Cerebellar nuclear complex (tissue), 1 donor: ENCODE measurements at regions not wholly inside any gene's neighbourhood (a gene's known extent, or its start where the extent isn't known, plus 50 kb on each side); places are given as distances from the start of the nearest gene placed in this dataset.

Experiments
- DNase-seq, 2 experiments: peaks; one replicate each; lab custom pipeline; 2025; lab: John Stamatoyannopoulos, UW

DNA sequence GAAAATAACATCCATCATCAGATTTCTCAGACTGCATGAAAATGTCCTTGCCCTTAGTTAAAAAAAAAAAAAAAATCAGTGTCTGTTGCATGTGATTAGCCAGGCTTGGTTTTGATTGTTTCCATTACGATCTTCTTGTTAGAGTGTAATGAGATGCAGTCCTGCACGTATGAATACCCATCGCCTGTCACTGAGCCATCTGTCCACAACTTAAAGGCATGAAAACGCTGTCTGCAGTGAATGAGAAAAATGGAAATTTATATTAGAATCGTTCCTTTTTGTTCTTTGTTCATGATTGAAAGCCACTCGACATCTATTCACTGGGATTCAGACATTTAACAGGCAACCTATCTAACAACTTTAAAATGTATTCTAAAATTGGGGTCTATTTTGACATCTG is 521.7 kb upstream of the SPHKAP start:
- no peak for DNase-seq

DNA sequence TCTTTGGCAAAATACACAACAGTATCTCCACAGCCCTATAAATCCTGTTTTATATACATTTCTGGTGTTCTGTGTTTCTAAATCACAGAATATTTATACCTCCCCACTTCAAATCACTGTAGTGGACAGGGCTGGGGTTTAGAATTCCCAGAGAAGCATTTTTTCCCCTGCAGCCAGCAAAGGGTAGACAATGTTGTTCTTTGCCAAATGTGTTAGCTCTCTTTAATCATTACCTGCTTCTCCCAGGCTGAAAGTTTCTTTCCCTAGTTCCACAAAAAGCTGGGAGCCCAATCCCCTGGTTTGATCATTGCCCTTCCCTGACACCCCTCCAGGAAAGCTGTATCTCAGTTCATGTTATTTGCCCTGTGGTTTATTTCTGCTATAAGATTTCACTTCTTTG is 520.0 kb upstream of the SPHKAP start:
- DNase-seq: no peak

- DNase-seq: no peak
Measured at GRCh38 chr2:228700638-228701037, 519.2 kb upstream of the SPHKAP start.

DNA sequence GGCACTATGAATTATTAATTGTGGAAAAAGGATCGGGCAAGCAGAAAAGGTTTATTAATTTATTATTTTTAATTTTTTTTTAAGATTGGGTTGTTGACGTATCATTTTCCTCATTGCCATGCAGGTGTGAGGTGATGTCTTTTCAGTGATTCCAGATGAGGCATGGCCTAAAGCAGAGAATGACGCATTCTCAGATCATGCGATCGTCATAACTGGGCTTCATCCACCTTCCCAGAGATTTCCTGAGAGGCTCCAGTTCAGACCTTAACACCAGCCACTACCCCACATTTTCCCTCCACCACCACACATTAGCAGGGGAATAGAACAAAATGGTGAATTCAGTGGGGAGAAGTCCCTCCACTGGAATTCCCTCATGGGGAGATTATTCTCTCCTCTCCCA is 518.4 kb upstream of the SPHKAP start:
- no peak for DNase-seq

GRCh38 chr2:228699400-228699799 is 517.9 kb upstream of the SPHKAP start:
- DNase-seq: no peak

- DNase-seq: no peak
Measured at GRCh38 chr2:228698963-228699362, 517.5 kb upstream of the SPHKAP start.

- DNase-seq: no peak
Measured at GRCh38 chr2:228697456-228697855, 516.0 kb upstream of the SPHKAP start.

DNA sequence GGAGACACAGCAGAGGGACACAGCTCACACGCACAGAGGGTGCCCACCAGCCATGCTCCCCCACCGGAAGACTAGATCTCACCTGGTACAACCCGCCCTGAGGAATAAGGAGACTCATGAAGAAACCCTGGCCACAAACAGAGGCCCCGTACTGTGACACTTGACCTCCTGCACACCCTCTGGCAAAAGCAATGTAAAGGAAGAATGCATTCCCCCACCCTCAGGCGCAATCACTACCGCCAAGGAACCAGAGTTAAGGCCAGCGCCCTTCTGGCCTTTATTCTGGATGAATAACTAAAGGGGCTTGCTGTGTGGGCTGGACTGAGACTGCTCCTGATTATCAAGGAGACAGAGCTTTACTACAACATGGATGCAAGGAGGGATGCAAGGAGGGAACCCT is 509.2 kb upstream of the SPHKAP start:
- DNase-seq: no peak

DNA sequence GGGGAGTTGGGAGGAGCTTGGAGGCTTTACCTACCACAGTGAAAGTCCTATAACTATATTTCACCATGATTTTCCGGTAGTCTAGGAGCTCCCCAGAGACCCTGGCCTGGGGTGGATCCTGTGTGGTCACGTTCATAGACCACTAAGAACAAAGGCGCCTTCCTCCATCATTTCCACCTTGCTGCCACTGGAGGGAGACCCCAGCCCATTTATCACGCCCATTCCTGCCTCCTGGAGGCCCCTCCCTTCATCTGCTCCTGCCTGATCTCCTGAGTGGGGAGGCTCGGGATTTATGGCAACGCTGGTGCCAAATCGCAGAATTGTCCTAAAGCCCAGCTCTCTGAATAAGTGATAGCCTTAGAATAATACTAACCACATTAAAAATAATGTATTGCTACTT is 507.6 kb upstream of the SPHKAP start:
- DNase-seq: no peak

DNA sequence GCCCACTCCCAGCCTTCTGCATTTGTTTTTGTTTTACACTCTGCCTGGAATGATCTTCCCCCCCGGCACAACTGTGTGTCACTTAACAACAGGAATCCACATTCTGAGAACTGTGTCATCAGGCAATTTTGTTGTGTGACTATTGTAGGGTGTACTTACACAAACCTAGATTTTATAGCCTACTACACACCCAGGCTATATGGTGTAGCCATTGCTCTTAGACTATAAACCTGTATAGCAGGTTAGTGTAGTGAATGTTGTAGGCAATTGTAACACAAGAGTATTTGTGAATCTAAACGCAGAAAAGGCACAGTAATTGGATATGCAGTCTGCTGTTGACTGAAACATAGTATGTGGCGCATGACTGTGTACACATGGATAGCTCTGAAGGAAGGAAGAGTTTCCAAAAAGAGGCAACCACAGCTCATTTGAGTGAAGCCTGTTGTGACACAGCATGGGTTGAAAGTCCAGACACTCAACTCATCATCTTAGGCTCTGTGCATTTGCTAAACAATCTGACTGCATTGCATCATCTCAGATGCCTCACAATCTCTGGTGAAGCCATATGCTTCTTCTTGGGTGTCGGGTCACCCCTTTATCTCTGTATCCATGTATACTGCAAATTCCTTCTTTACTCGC is 506.6 kb upstream of the SPHKAP start:
- DNase-seq: no peak

GRCh38 chr2:228681979-228682378 is 500.5 kb upstream of the SPHKAP start:
- DNase-seq: no peak

- no peak for DNase-seq
Measured at GRCh38 chr2:228681426-228681825, 499.9 kb upstream of the SPHKAP start.

DNA sequence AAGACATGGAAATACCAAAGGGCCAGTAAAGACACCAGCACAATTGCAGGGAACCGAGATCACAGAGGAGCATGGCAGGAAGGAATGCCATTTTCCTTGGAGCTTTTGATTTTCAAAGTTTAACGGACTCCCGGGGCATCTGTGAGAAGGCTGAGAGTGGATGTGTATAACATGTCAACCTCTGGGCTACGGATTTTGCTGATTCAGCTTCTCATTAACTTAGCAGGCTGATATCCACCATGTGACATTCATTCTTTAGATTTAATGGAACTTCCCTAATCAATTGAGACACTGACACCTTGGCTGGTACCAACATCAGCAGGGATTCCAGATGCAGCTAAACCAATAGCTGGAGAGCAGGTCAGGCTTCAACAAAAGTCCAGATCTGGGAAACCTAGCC is 496.6 kb upstream of the SPHKAP start:
- DNase-seq: no peak

- DNase-seq: no peak
Measured at GRCh38 chr2:228675646-228676045, 494.2 kb upstream of the SPHKAP start.

DNA sequence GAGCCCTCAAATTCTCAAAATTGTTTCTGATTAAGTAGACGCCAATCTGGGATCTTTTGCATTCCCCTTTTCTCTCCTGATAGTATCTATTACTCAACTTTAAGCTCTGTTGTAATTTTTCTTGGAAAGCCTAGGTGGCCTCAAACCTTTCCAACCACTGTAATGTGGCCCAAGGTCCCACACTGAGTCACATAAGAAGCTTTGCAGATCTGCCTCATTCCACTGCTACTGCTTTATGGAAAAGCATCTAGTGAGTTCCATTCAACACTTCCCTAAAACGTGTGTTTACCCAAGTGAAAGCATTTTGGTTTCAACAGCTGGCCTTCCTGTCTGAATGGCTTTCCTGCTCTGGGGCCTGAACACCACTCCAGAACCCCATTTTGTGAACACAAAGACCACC is 493.6 kb upstream of the SPHKAP start:
- DNase-seq: no peak

DNA sequence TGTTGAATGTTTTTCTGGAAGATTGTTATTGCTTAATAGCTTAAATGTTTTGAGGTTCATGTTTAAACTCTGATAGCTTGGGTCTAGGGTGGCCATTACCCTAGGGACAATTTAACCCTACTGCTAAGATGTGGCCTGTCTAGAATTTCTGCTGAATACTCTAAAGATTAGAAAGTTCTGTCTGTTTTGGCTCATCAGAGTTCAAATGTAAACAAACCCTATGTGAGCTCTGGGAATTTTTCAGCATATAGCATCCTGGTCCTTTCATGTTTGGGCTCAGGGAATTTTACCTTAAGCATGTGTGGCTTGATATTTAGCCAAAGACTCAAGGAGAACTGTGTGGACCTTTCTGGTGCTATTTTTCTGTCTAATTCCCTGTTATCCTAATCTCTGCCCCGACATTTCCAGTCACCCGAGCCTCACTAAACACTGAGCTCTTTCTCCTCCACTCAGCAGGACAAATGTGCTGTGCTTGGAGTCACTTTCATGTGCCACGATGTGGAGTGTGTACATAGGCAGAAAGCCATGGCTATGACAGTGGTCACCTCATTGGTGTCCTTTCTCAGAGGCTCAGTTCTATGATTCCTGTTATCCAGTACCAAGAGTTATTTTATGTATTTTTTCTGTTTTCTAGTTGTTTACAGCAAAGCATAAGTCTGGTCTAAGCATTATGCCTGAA is 492.5 kb upstream of the SPHKAP start:
- no peak for DNase-seq

GRCh38 chr2:228669690-228670089 is 488.2 kb upstream of the SPHKAP start:
- no peak for DNase-seq

DNA sequence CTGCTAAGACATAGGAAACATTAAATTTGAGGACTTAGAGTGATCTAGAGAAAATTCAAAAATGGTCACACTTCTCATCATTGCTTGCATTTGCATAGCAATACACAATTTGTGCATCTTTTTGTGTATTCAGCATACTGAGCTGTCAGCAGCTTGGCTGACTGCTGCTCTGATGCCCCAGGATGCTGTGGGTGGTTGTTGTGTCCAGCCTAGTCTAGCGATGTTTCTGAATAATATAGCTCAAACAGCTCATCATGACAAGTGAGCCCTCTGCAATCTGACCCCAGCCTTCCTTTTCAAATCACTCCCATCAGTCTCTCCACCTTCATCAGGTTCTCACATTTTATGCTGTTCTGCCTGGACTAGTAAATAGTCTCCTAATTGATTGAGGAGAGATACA is 483.7 kb upstream of the SPHKAP start:
- no peak for DNase-seq

DNA sequence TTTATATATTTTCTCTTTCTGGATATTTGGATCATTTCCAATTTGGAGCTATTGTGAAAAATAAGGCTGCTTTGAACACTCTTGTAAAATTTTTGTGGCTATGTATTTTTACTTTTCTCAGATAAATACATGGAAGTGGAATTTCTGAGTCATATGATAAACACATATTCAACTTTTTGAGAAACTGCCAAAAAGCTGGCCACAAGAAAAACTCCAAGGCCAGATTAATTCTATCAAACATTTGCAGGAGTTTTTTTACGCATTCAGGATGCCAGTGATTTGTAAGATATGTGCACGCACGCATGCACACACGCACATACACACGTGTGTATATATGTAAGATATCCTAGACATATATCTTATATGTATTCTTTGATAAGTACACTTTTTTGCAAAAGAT is 477.5 kb upstream of the SPHKAP start:
- no peak for DNase-seq

GRCh38 chr2:228657807-228658402 is 476.4 kb upstream of the SPHKAP start:
- peak; percentile 11 to 80 for DNase-seq

- DNase-seq: no peak
Measured at GRCh38 chr2:228655331-228655730, 473.8 kb upstream of the SPHKAP start.

DNA sequence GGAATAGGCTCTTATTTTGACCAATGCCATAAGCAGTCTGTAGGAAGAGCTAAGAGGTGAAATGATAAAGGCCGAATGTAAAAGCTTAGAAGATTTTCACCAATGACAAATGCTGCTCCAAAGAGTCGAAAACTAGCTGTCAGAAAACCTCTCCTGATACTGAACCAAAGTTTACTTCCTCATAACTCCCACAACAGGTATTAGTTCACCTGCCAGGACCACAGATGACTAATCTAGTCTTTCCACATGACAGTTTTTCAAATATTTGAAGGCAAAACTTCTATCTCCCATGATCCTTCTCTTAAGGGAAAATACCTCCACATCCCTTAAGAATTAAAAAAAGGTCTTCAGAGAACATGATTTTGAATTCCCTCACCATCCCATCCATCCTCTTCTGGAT is 473.2 kb upstream of the SPHKAP start:
- DNase-seq: no peak

DNA sequence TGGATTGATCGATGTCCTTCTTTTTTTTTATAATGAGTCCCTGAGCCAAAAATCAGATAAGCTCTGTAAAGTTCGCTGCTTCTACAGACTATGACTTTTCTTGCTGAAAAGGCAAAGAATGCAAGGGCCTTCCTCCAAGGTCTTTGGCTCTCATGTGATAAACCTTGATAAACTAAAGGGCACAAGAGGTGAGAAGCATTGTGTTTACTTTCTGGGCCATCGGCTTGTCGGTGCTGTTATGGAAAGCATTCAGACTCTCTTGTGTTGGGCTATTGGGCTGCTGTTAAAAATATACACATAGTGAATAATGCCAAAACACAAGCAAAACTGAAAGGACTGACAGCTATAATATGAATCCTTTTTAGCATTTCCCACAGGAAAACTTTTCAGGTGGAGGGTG is 472.4 kb upstream of the SPHKAP start:
- DNase-seq: no peak

DNA sequence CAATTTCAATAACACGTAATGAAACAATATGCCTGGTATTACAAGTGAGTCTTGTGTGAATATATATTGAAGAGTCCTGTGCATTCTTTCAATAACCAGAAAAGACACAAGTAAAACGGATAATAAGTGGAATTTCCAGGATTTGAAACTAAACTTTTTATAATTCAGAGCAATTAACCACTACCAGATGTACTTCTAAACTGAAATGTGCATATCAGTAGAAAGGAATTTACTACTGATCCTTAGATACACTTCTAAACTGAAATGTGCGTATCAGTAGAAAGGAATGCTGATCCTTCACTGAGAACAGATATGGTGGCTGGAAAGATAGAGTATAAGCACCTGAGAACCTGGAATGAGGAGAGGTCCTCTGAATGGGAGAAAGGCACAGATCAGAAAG is 470.9 kb upstream of the SPHKAP start:
- no peak for DNase-seq
